Muscle of arm (tissue), 1 donor: ENCODE measurements at regions not wholly inside any gene's neighbourhood (a gene's known extent, or its start where the extent isn't known, plus 50 kb on each side); places are given as distances from the start of the nearest gene placed in this dataset.
A peak's percentile ranks its signal among the peaks of the same experiment; 100 is the strongest.

Source experiments
- DNase-seq: peaks from one replicate; pipeline ENCODE4 v3.0.0-alpha.2; 2013

DNA sequence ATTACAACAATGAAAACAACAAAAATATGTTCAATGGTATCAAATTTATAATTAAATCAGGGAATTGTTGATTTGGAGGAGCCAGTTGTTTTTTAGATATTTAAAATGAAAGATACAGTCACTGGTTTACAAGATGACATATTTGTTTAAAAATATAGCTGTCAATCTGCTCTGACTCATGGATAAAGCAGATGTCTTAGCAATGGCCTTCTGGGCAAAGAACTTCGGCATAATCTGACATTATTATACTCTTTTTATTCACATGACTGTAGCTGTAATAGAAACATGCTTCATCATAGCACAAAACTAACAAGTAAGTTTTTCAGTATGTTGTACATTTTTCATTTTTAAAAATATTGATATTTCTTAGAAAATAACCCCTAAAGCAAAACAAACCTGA, 267.4 kb downstream of the CENPW start:
- DNase-seq, result no peak

DNA sequence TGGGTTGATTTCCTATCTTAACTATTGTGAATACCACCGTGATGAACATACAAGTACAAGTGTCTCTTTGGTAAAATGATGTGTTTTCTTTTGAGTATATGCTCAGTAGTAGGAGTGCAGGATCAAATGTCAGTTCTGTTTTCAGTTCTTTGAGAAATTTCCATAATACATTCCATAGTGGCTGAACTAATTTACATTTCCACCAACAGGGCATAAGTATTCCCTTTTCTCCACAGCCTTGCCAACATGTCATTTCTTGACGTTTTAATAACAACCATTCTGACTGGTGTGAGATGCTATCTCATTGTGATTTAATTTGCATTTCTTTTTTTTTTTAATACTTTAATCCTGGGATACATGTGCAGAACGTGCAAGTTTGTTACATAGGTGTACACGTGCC, 268.8 kb downstream of the CENPW start:
- DNase-seq, result no peak

DNA sequence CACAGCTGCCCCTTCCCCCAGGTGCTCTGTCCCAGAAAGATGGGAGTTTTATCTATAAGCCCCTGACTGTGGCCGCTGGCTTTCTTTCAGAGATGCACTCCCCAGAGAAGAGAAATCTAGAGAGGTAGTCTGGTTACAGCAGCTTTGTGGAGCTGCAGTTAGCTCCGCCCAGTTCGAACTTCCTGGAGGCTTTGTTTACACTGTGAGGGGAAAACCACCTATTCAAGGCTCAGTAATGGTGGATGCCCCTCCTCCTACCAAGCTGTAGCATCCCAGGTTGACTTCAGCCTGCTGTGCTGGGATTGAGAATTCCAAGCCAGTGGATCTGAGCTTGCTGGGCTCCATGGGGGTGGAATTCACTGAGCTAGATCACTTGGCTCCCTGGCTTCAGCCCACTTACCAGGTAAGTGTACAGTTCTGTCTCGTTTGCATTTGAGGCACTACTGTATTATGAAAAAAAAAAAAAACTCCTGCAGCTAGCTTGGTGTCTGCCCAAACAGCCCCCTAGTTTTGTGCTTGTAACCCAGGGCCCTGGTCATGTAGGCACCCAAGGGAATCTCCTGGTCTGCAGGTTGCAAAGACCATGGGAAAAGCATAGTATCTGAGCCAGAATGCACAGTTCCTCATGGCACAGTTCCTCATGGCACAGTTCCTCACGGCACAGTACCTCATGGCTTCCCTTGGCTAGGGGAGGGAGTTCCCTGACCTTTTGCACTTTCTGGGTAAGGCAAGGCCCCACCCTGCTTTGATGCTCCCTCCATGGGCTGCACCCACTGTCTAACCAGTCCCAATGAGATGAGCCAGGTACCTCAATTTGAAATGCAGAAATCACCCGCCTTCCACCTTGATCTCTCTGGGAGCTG, 275.0 kb downstream of the CENPW start:
- DNase-seq, result no peak

DNA sequence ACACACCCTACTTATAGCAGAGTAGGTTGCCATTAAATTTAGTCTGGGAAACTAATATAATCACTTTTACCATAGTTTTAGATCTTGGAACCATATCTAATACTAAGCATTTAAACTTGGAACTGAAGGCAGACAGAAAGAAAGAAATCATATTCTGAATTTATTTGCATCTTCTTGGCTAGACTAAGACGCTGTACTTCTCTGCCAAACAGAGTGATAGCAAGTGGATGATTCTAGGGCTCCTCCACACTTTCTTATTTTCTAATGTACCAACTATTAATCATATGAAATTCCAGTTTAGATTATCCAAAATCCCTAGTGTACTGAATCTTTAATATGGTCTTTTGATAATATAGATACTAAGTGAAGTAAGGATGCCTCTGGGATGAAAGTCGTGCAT, 277.0 kb downstream of the CENPW start:
- no peak for DNase-seq

- DNase-seq, result no peak
Measured at GRCh38 chr6:126618639-126619343, 278.9 kb downstream of the CENPW start.

- no peak for DNase-seq
Measured at GRCh38 chr6:126620719-126621118, 280.8 kb downstream of the CENPW start.

- DNase-seq, result peak; percentile 57
Measured at GRCh38 chr6:126625019-126625418, 285.1 kb downstream of the CENPW start.

GRCh38 chr6:126628125-126628524, 288.2 kb downstream of the CENPW start:
- DNase-seq, result no peak

DNA sequence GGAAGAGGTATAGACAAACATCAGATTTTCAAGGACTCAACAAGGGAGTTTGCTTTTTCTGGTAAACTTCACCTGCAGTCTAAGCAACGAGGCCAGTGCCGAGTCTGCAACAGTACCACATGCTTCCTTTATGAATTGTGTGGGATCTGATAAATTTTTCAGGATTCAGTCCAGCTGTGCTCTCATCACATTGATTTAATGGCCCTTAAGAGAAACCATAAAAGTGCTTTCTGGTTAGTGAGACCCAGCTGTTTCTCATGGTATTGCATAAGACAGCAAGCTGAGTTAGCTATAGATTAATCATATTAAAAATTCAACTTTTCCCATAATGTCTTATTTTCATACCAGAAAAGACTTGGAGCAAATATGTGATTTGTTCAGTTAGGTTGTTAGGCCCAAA, 291.4 kb downstream of the CENPW start:
- DNase-seq, result peak; percentile 69

GRCh38 chr6:126632271-126632670, 292.4 kb downstream of the CENPW start:
- DNase-seq, result no peak

- DNase-seq, result no peak
Measured at GRCh38 chr6:126633373-126633772, 293.5 kb downstream of the CENPW start.

GRCh38 chr6:126640356-126640755, 300.4 kb downstream of the CENPW start:
- DNase-seq, result no peak

DNA sequence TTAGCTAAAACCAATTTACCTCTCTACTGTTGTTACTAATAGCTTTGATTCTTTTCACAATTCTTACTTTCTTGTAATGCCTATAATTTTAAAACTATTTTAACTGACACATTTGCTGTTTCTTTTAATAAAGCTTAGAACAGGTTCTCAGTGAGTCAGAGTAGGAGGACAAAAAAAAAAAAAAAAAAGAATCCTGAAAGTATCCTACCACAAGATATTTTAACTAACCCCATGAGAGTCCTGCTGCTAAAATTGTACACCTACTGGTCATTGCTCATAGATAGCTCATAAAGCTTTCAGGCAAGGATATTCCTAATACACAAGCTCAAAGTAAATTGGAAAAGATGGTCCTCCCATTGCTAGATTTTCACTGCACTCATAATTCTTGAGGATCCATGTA, 301.0 kb downstream of the CENPW start:
- DNase-seq, result no peak

DNA sequence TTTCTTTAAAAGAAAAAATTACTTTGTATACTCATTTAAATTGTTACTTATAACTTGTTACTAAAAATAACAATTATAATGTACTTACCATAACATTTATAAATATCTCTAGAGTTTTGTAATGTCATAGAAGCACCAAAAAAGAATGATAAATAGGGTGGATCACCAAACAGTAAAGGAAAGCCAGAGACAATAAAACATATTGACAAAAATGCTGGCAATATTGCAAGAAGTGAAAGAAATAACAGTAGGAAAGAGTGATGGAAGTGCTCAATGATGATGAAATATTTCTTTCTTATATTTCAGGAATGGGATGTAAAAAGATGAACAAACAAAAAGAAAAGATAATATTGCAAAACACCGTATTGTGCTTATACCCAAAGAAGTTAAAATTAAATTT, 301.7 kb downstream of the CENPW start:
- DNase-seq, result no peak

DNA sequence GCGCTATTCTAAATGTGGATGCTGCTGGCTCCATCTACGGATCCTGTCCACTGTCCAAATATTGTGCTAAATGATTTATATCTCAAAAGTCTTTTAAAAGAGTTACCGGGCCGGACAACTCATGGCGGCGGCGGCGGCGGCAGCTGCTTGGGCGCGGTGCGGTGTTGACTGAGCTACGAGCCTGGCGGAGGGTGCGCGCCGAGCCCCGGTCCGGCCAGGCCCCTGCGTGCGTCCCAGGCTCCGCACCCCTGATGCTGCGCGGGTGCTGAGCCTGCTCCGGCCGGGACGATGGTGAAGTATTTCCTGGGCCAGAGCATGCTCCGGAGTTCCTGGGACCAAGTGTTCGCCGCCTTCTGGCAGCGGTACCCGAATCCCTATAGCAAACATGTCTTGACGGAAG, 303.4 kb downstream of the CENPW start:
- no peak for DNase-seq

DNA sequence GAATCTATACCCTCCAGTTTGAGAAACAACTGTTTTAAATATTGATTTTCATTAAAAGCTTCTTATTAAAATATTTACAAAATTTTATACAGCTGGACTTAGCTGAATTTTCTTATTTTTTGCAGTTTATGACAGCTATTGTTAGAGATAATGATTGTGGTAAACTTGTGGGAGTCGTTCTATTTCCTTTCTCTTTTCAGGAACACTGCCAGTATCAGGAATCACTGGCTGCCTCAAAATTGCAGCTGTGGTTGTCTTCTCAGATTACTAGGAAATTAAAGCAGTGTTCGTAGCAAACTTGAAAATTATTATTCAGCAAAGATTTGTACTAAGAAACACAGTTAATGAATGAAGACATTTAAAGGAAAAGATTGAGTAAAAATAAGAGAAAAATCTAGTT, 311.0 kb downstream of the CENPW start:
- peak; percentile 59 for DNase-seq

- DNase-seq, result no peak
Measured at GRCh38 chr6:126657561-126658175, 317.8 kb downstream of the CENPW start.

- no peak for DNase-seq
Measured at GRCh38 chr6:126660376-126660775, 320.5 kb downstream of the CENPW start.

DNA sequence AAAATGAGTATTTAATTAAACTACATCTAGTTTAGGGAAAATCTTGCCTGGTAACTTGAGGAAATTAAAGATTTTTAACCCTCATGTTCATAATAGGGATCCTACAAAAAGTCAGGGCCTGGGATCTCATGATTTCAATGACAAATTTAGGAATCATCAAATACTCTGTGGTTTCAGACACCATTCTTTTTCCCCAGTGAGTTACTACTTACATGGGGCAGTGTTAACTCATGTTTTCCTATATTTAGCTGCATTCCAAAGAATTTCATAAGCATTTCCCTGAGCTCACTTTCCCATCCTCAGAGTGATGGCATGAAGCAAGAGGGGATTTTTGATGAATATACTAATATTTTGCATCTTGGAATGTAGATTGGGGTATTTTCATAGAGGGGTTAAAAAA, 321.7 kb downstream of the CENPW start:
- DNase-seq, result no peak

- no peak for DNase-seq
Measured at GRCh38 chr6:126662966-126663365, 323.1 kb downstream of the CENPW start.

DNA sequence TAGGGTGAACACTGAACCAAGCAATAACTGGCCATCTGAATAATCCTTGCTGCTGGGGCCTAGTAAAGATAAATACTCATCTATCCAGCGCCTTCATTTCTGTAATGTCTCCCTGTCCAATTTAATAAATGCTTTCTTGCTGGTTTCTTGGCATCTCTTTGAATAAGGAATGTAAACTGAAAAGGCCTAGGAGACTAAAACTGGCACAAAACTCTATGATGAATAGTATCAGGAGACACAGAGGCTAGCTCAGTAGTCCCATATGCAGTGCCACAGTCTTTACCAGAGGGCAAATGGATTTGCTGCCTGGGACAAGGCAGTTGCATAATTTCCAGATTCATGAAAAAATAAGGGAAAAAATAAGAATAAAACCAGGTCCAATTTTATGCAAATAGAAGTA, 324.4 kb downstream of the CENPW start:
- DNase-seq, result no peak

DNA sequence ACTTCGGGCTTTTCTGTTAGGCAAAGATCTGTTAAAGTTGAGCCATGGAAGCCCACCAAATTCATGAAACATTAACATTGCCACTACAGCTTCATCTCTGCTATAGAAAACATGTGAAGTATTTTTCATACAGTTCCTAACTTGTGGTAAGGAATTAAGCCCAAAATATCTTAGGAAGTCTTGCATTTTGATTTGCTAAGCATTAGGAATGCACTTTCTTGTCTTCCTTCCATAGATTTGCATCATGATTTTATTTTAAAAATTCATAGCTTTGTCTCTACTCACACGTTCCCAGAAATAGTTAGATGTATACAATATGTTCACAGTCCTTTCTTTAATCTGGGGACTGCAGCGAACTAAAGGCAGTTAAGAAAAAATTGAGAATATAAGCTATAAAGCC, 325.6 kb downstream of the CENPW start:
- DNase-seq, result no peak

DNA sequence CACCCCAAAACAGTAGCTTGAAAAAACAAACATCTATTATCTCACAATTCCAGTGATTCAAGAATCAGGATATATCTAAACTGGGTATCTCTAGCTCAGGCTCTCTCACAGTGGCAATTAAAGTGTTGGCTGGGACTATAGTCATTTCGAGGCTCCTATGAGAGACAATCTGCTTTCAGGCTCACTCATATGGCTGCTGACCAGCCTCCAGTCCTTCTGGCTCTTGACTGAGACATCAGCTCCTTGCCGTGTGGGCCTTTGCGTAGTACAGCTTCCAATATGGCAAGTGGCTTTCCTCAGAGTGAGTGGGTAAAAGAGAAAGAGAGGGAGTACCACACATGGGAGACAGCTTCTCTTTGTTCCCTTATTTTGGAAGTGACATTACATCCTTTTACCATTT, 327.2 kb downstream of the CENPW start:
- no peak for DNase-seq
